Astrocyte (in vitro differentiated cells and primary cell): ENCODE measurements at regions not wholly inside any gene's neighbourhood (a gene's known extent, or its start where the extent isn't known, plus 50 kb on each side); places are given as distances from the start of the nearest gene placed in this dataset.

Experiments
- DNase-seq: peaks from one replicate; pipeline ENCODE4 v3.0.0-alpha.2; 2010; ENCODE audit warnings: low read depth
- FAIRE-seq: peaks from 2 replicates; lab custom pipeline; 2011; peaks lifted over from hg19 to GRCh38; lab: Jason Lieb, UNC
- H2AFZ ChIP-seq: 2 replicates; pipeline ENCODE4 v1.6.0; 2012; ENCODE audit warnings: low read depth, low read length, inconsistent platforms
- H3K27ac ChIP-seq: 2 replicates; pipeline ENCODE4 v1.5.1; 2011; ENCODE audit warnings: low read depth, low read length, inconsistent platforms
- H3K27me3 ChIP-seq: 2 replicates; pipeline ENCODE4 v1.6.0; 2011; ENCODE audit warnings: low read length, inconsistent platforms; ENCODE audit not compliant: insufficient read depth
- H3K36me3 ChIP-seq: 2 replicates; pipeline ENCODE4 v1.5.1; 2011; ENCODE audit warnings: low read length, inconsistent platforms; ENCODE audit not compliant: insufficient read depth
- H3K4me1 ChIP-seq: 2 replicates; pipeline ENCODE4 v1.5.1; 2011; ENCODE audit warnings: low read length, inconsistent platforms; ENCODE audit not compliant: insufficient read depth
- H3K4me2 ChIP-seq: 2 replicates; pipeline ENCODE4 v1.6.0; 2012; ENCODE audit warnings: low read length, inconsistent platforms
- H3K4me3 ChIP-seq: 2 replicates; pipeline ENCODE4 v1.5.1; 2011; ENCODE audit warnings: low read depth, mild to moderate bottlenecking, low read length, inconsistent platforms; ENCODE audit not compliant: insufficient read depth
- H3K79me2 ChIP-seq: 2 replicates; pipeline ENCODE4 v1.6.0; 2012; ENCODE audit warnings: mild to moderate bottlenecking, low read length, inconsistent platforms; ENCODE audit not compliant: insufficient read depth
- H3K9ac ChIP-seq: 2 replicates; pipeline ENCODE4 v1.6.0; 2012; ENCODE audit warnings: mild to moderate bottlenecking, low read length, inconsistent platforms
- H3K9me3 ChIP-seq: 2 replicates; pipeline ENCODE4 v1.5.1; 2012; ENCODE audit warnings: low read depth, mild to moderate bottlenecking, low read length, inconsistent platforms; ENCODE audit not compliant: insufficient read depth
- H4K20me1 ChIP-seq: 2 replicates; pipeline ENCODE4 v1.6.0; 2012; ENCODE audit warnings: low read length, inconsistent platforms; ENCODE audit not compliant: insufficient read depth
- H3K27ac Mint-ChIP-seq: one replicate; pipeline ENCODE4 v1.8.0; 2021; ENCODE audit warnings: mild to moderate bottlenecking, mixed read lengths; ENCODE audit not compliant: unreplicated experiment
- H3K27me3 Mint-ChIP-seq: one replicate; pipeline ENCODE4 v1.8.0; 2021; ENCODE audit warnings: low read depth, mixed read lengths; ENCODE audit not compliant: unreplicated experiment
- H3K36me3 Mint-ChIP-seq: one replicate; pipeline ENCODE4 v1.8.0; 2021; ENCODE audit warnings: low read depth, mixed read lengths; ENCODE audit not compliant: unreplicated experiment
- H3K4me1 Mint-ChIP-seq: one replicate; pipeline ENCODE4 v1.8.0; 2021; ENCODE audit warnings: low read depth, mixed read lengths; ENCODE audit not compliant: unreplicated experiment
- H3K4me3 Mint-ChIP-seq: one replicate; pipeline ENCODE4 v1.8.0; 2021; ENCODE audit warnings: mild to moderate bottlenecking, moderate library complexity, mixed read lengths; ENCODE audit not compliant: unreplicated experiment
- H3K9me3 Mint-ChIP-seq: one replicate; pipeline ENCODE4 v1.8.0; 2021; ENCODE audit warnings: mild to moderate bottlenecking, mixed read lengths; ENCODE audit not compliant: unreplicated experiment
- CTCF ChIP-seq: IDR thresholded peaks from 2 replicates; pipeline ENCODE4 v1.5.1; 2011; ENCODE audit warnings: low read depth, mild to moderate bottlenecking, inconsistent platforms, low read length, moderate library complexity; ENCODE audit not compliant: insufficient read depth
- EZH2 ChIP-seq: IDR thresholded peaks from 2 replicates; pipeline ENCODE4 v1.6.1; 2012; ENCODE audit warnings: mild to moderate bottlenecking, low read length, inconsistent platforms; ENCODE audit not compliant: insufficient read depth

GRCh38 chr1:170290991-170291390 lies 145.2 kb downstream of the NTMT2 start:
- H3K27ac Mint-ChIP-seq: no peak overlapping the region
- Histone ChIP-seq H3K4me3 (no peak overlapping the region), H4K20me1 (no peaks in the 10 kb centered on the region), H3K9ac (no peak overlapping the region), H3K9me3 (no peaks in the 10 kb centered on the region), H3K4me2 (peak overlapping the region; percentile 16), H3K79me2 (no peaks in the 10 kb centered on the region), H3K27ac (no peak overlapping the region), H2AFZ (no peak overlapping the region), H3K36me3 (no peaks in the 10 kb centered on the region), H3K4me1 (no peaks in the 10 kb centered on the region), H3K27me3 (no peaks in the 10 kb centered on the region)
- no peaks in the 10 kb centered on the region for H3K4me1 Mint-ChIP-seq
- H3K27me3 Mint-ChIP-seq: no peaks in the 10 kb centered on the region
- DNase-seq (no peak), FAIRE-seq (peak; percentile 73)
- H3K36me3 Mint-ChIP-seq: no peaks in the 10 kb centered on the region
- H3K9me3 Mint-ChIP-seq: no peaks in the 10 kb centered on the region
- no peak overlapping the region for H3K4me3 Mint-ChIP-seq
- no peak for TF ChIP-seq CTCF
- TF ChIP-seq EZH2: no peak

- Histone ChIP-seq H3K4me3 (no peak overlapping the region), H3K9me3 (no peaks in the 10 kb centered on the region), H3K9ac (no peak overlapping the region), H3K36me3 (no peaks in the 10 kb centered on the region), H3K27ac (no peak overlapping the region), H3K4me2 (no peak overlapping the region), H2AFZ (no peak overlapping the region), H3K79me2 (no peaks in the 10 kb centered on the region), H3K27me3 (no peaks in the 10 kb centered on the region), H3K4me1 (no peaks in the 10 kb centered on the region), H4K20me1 (no peaks in the 10 kb centered on the region)
- H3K4me3 Mint-ChIP-seq: no peak overlapping the region
- H3K36me3 Mint-ChIP-seq: no peaks in the 10 kb centered on the region
- no peaks in the 10 kb centered on the region for H3K9me3 Mint-ChIP-seq
- peaks cover 5% of the 10 kb centered on the region for H3K4me1 Mint-ChIP-seq
- H3K27ac Mint-ChIP-seq: no peak overlapping the region
- FAIRE-seq (no peak), DNase-seq (no peak)
- H3K27me3 Mint-ChIP-seq: no peaks in the 10 kb centered on the region
- TF ChIP-seq EZH2 (no peak), CTCF (no peak)
Measured at GRCh38 chr1:170291516-170291915, 145.8 kb downstream of the NTMT2 start.

GRCh38 chr1:170296211-170296610 lies 150.5 kb downstream of the NTMT2 start:
- FAIRE-seq: no peak
- no peak overlapping the region for H3K9ac ChIP-seq
- no peak overlapping the region for H3K4me3 ChIP-seq
- Mint-ChIP-seq H3K36me3 (no peaks in the 10 kb centered on the region), H3K27me3 (no peaks in the 10 kb centered on the region), H3K9me3 (no peaks in the 10 kb centered on the region), H3K4me3 (no peak overlapping the region), H3K4me1 (peaks cover 8% of the 10 kb centered on the region), H3K27ac (peak overlapping the region; percentile 24)
- DNase-seq: no peak
- peaks cover 3% of the 10 kb centered on the region for H3K4me1 ChIP-seq
- H2AFZ ChIP-seq: peak overlapping the region; percentile 70
- H3K4me2 ChIP-seq: no peak overlapping the region
- no peaks in the 10 kb centered on the region for H3K9me3 ChIP-seq
- no peaks in the 10 kb centered on the region for H3K27me3 ChIP-seq
- no peaks in the 10 kb centered on the region for H3K79me2 ChIP-seq
- H3K36me3 ChIP-seq: no peaks in the 10 kb centered on the region
- TF ChIP-seq CTCF (no peak), EZH2 (no peak)
- no peaks in the 10 kb centered on the region for H4K20me1 ChIP-seq
- no peak overlapping the region for H3K27ac ChIP-seq
